ENCODE measurements at regions not wholly inside any gene's neighbourhood (a gene's known extent, or its start where the extent isn't known, plus 50 kb on each side); places are given as distances from the start of the nearest gene placed in this dataset.
"Not testable (repeated sequence)": the region's sequence is repeated elsewhere in the genome, so short reads cannot be mapped to it uniquely, and the experiment has no call there.

- no peak for DNase-seq
Measured at GRCh38 chr1:163614361-163614760, 292.6 kb downstream of the NUF2 start.

DNA sequence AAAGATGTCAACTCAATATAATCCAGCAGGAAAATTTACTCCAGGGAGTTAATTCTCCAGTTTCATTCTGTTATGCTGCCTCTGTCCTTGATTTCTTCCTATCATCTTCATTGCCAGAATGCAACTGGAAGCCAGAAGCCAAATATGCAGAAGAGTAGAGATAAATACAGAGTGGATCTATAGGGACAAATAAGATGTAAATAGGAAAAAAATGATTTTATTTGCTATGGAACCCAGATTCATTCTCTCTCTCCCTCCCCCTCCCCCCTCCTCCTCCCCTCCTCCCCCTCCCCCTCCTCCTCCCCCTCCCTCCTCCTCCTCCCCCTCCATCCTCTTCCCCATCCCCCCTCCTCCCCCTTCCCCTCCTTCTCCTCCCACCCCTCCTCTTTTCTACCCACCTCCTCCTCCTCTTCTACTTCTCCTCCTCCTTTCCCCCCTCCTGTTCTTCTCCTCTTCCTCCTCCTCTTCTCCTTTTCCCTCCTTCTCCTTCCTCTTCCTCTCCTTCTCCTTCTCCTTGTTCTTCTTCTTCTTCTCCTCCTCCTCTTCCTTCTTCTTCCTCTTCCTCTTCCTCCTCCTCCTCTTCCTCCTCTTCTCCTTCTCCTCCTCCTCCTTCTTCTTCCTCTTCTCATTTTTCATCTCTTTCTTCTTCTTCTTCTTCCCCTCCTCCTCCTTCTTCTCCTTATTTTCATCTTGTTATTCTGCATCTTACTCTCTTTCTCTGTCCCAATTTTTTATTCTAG is 306.4 kb downstream of the NUF2 start:
- no peak overlapping the region for H3K27ac ChIP-seq
- in situ Hi-C loops (cut with HindIII; ENCODE audit: low pct_ligation_motif_present, low sequenced_read_pairs): no loop called here

More at GRCh38 chr1:163614361-163614760, 292.6 kb downstream of the NUF2 start:
- in situ Hi-C loops (cut with HindIII; ENCODE audit: low pct_ligation_motif_present, low sequenced_read_pairs): no loop called here
- Histone ChIP-seq H3K36me3 (replicated peaks) (no peaks in the 10 kb centered on the region), H3K27ac (no peak overlapping the region), H3K4me3 (ENCODE audit: low read depth, low read length) (no peak overlapping the region), H3K27me3 (replicated peaks) (no peaks in the 10 kb centered on the region)
- TF ChIP-seq, protein P1, sequence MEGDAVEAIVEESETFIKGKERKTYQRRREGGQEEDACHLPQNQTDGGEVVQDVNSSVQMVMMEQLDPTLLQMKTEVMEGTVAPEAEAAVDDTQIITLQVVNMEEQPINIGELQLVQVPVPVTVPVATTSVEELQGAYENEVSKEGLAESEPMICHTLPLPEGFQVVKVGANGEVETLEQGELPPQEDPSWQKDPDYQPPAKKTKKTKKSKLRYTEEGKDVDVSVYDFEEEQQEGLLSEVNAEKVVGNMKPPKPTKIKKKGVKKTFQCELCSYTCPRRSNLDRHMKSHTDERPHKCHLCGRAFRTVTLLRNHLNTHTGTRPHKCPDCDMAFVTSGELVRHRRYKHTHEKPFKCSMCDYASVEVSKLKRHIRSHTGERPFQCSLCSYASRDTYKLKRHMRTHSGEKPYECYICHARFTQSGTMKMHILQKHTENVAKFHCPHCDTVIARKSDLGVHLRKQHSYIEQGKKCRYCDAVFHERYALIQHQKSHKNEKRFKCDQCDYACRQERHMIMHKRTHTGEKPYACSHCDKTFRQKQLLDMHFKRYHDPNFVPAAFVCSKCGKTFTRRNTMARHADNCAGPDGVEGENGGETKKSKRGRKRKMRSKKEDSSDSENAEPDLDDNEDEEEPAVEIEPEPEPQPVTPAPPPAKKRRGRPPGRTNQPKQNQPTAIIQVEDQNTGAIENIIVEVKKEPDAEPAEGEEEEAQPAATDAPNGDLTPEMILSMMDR (IDR thresholded peaks at IDR 0.05; ENCODE audit: low read depth, low read length, missing control alignments): no peak

DNA sequence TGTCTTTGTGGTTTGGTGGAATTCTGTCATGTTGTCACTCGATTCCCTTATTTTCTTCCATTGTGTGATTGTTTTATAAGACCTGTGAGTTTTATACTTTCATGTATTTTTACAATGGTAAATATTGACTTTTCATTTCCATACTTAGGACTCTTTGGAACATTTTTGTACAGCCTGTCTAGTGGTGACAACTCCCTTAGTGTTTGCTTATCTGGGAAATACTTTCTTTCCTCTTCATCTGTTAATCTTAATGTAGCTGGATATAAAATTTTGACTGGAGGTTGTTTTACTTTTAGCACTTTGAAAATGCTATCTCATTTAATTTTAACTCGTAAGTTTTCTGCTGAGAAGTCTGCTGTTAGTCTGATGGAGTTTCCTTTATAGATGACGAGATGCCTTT is 310.5 kb downstream of the NUF2 start:
- Histone ChIP-seq H3K27ac (no peak overlapping the region), H3K36me3 (replicated peaks) (no peaks in the 10 kb centered on the region), H3K4me3 (ENCODE audit: low read depth, low read length) (no peak overlapping the region), H3K27me3 (replicated peaks) (no peaks in the 10 kb centered on the region)
- TF ChIP-seq, protein P1 (IDR thresholded peaks at IDR 0.05; ENCODE audit: low read depth, low read length, missing control alignments): no peak
- no peak for DNase-seq
- in situ Hi-C loops (cut with HindIII; ENCODE audit: low pct_ligation_motif_present, low sequenced_read_pairs): no loop called here

More for the DNA sequence above, 306.4 kb downstream of the NUF2 start:
- TF ChIP-seq, protein P1 (IDR thresholded peaks at IDR 0.05; ENCODE audit: low read depth, low read length, missing control alignments): no peak
- Histone ChIP-seq H3K36me3 (replicated peaks) (no peaks in the 10 kb centered on the region), H3K27me3 (replicated peaks) (no peaks in the 10 kb centered on the region), H3K4me3 (ENCODE audit: low read depth, low read length) (no peak overlapping the region)
- no peak for DNase-seq

GRCh38 chr1:163633366-163633765 is 311.6 kb downstream of the NUF2 start:
- no peak overlapping the region for H3K27ac ChIP-seq
- in situ Hi-C loops (cut with HindIII; ENCODE audit: low pct_ligation_motif_present, low sequenced_read_pairs): no loop called here

GRCh38 chr1:163645676-163646075 is 323.9 kb downstream of the NUF2 start:
- H3K36me3 ChIP-seq (replicated peaks); H3K27ac ChIP-seq; in situ Hi-C loops (cut with HindIII; ENCODE audit: low pct_ligation_motif_present, low sequenced_read_pairs); H3K4me3 ChIP-seq (ENCODE audit: low read depth, low read length); DNase-seq; H3K27me3 ChIP-seq (replicated peaks): not testable (repeated sequence)

More at GRCh38 chr1:163633366-163633765, 311.6 kb downstream of the NUF2 start:
- no peak for DNase-seq
- no peaks in the 10 kb centered on the region for H3K36me3 ChIP-seq (replicated peaks)
- H3K27me3 ChIP-seq (replicated peaks): no peaks in the 10 kb centered on the region
- no peak overlapping the region for H3K4me3 ChIP-seq (ENCODE audit: low read depth, low read length)
- TF ChIP-seq, protein P1 (IDR thresholded peaks at IDR 0.05; ENCODE audit: low read depth, low read length, missing control alignments): no peak

GRCh38 chr1:163650624-163651023 is 328.9 kb downstream of the NUF2 start:
- TF ChIP-seq, protein P1 (IDR thresholded peaks at IDR 0.05; ENCODE audit: low read depth, low read length, missing control alignments): no peak
- no peak overlapping the region for H3K4me3 ChIP-seq (ENCODE audit: low read depth, low read length)
- no peak for DNase-seq
- H3K36me3 ChIP-seq (replicated peaks): no peaks in the 10 kb centered on the region
- in situ Hi-C loops (cut with HindIII; ENCODE audit: low pct_ligation_motif_present, low sequenced_read_pairs): no loop called here
- no peak overlapping the region for H3K27ac ChIP-seq
- no peaks in the 10 kb centered on the region for H3K27me3 ChIP-seq (replicated peaks)
